GM18870 (cell line): ENCODE measurements at regions not wholly inside any gene's neighbourhood (a gene's known extent, or its start where the extent isn't known, plus 50 kb on each side); places are given as distances from the start of the nearest gene placed in this dataset.

ENCODE experiments used
- ATAC-seq: cut with Tn5 transposase; IDR thresholded peaks from one replicate; pipeline ENCODE4 v1.9.1; 2021; ENCODE audit warnings: moderate library complexity; ENCODE audit not compliant: unreplicated experiment

DNA sequence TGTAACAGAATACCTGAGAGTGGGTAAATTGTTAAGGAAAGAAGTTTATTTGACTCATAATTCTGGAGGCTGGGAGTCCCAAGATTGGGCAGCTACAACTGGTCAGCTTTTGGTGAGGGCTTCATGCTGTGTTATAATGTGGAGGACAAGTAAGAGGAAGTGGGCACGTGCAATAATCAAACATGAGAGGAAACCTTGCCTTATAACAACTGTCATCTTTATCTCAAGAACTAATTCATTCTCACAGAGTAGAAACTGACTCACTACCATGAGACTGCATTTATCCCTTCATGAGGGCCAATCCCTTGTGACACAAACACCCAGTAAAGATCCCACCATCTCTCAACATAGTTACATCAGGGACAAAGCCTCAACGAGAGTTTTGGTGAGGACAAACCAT is 318.1 kb upstream of the NT5C1B start:
- ATAC-seq, result no peak

DNA sequence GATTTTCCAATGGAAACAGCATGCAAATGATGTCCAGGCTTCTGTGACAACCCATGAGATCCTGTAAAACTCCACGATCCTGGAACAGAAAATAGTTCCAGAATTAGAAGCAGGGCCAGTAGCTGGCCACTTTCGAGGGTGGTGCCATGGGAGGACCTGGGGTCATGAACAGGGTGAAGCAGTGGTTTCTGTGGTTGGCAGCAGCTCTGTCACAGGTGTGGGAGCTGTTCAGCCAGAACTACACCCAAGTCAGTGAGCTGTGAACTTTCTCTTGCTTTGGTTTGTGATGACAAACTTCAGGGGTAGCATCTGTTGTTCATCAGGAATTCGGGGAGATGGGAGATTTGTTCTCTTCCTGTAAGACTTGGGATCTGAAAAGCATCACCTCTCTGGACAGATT is 314.4 kb upstream of the NT5C1B start:
- ATAC-seq, result peak; percentile 92

DNA sequence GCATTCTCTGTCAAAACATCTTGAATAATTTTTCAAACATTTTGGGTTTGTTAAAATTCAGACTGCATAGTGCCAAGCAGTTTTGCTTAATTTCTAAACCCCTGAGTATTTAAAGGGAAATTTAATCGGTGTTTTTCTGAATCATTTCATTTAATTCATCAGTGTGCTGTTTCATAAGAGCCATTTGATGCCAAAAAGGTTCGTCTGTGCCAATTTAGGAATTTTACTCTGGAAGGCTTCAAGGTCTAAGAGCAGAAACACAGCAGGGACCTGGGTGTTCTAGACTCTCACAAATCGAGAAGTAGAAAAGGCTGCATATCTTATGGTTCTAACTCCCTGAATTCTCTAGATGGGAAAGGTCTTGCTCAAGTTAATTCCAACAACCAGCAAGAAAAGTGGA is 311.9 kb upstream of the NT5C1B start:
- ATAC-seq, result no peak

DNA sequence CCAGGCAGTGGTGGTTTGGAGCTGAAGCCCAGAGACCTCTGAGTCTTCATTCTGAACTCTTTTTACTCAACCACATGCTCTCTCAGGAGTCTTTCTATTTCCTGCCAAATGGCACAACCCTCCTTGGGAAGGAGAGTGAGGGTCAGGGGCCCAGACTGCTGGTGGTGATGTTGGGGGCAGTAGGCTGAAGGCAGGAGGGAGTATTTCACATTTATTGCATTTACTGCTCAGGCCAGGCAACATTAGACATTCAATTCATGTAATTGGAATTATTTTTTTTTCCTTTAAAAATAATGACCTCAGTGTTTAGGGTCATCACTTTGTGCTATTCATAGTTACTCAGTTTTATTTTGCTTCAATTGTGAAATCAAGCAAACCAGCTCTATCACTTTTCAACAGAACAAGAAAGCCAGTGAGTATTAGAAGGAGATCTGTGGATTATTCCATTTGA is 311.3 kb upstream of the NT5C1B start:
- no peak for ATAC-seq

DNA sequence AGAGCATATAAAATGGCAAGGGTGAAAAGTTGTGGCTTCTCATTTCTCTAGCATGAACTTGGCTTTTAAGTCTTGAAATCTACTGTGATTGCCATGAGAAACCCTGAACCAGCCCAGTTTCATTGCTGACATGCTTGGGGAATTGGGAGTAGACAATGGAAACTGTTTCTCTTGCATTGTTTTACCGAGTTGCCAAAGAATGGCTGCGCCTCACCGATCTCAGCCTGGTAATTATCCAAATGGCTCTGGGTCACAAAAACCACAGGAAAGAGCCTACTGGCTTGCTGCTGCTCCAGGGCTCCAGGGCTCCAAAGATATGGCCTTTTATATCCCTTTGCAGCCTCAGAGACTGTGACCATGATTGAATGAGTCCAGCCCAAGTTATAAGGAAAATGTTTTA is 310.4 kb upstream of the NT5C1B start:
- ATAC-seq, result no peak

DNA sequence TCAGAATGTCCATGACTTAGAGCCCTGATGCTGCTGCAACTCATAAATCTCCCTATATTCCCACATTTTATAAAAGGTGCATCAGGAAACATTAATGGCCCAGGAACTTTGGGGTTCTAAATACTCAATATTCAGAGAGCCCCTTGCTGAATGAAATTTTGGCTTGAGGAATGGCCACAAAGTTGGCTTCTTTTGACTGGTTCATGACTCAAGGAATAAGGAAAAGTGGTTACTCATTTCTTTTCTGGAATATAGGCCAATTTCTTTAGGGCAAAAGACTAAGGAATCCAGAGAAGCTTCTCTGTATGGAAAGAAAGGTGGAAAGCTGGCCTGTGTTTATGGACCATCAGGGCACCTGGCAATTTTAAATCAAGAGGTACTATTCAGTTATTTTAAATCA is 308.9 kb upstream of the NT5C1B start:
- no peak for ATAC-seq

DNA sequence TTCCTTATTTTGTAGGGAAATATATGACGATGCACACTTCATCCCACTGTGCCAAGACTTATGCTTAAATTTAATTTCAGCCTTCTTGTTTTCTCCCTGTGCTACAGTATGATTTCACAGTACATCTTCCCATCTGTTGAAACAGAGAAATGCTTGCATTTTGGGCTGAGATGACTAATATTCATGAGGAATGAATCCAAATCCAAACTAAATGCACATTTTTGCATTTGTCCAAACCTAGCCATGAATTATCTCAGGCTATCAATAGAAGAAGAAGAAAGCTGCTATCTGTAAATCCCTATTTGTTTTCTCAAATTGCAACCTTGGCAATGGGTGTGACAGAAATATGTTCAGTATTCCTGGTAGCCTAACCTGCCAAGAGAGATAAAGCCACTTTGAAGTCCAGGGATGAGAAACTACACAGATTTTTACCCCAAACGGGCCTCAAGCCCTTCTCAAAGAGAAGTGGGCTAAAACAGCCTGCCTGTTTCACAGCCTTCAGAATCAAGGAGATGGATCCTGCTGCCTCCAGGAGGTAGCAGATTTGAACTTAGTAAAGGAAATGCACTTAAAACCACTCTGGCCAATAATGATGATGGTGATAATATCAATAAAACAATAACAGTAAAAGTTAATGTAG is 306.9 kb upstream of the NT5C1B start:
- ATAC-seq, result no peak

DNA sequence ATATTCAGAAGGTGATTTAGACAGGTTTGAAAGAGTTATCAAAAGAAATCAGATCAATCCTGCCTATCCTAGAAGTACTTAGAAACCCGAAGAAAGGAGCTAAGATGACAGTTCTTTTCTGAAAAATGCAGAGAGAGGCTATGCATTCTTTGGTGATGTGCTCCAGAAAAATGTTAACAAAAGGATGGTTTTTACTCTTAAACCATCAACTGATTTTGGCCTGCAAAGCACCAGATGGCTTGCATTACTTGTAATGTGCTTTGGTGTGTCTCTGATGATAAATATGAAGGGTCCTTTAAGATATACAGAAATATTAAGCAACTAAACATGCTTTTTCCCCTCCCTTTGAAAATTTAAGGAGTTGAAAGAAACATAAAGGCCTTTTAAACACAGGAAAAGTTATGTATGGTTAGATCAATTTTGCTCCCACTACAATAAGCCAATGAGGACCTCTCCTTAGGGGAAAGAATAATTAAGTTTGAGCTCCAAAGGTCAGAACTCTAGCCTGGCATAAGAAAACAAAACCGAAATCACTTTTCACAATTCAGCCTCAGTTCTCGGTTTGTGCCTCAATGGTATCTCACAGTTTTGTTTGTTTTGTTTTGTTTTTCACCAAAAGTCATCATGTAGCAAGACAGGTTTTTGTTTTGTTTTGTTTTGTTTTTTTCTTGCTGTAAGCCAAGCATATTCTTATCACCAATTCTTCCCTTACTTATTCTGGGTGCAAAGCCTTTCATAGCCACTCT is 302.4 kb upstream of the NT5C1B start:
- no peak for ATAC-seq

DNA sequence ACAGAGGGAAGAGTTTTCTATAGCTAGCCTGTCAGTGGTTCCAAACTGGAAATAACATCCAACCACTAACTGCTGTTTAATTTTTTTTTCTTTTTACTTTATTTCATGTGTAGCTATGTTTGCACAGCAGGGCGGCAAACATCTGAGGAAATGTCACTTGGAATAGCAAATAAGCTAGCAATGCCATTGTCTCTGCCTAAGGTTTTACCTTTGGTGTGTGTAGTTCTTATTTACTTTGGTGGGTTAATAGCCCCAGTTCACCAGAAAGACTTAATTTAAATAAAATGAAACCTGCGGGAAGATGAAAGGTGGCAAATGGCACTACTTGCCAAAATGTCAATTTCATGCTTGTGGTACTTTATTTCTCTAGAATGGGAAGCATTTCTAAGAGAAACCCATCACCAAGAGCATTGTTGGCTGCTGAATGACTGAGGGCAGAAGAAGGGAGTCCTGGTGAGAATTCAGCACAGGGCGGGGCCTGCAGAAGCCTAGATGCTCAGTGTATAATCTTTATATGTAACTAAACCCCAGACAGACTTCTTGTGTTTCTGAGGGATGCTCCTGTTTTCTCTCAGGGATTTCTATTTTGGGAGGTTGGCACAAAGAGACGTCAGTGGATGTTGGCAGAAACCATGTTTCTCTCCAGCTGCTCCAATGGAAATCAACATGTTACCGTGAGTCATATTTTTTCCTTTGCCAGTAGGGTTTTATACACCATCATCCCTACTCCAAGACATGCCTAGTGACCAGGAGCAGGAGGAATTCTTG is 300.4 kb upstream of the NT5C1B start:
- ATAC-seq, result no peak

DNA sequence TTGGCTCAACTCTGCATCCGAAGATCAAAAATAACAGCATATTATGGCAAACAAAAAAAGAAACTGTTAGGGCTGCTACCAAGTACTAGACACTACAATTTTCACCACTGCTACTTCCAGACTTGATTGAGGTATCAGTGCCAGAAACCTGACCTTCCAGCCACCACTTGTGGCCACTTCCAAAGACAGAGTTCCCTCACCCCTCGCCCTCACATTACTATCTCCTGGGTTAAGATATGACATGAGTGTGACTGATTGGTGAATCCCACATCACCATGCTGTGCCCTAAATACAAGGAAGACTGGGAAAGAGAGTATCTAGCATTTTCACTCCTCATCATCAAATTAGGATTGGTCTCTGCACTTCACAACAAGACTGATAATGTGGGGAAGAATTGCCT is 296.1 kb upstream of the NT5C1B start:
- ATAC-seq, result no peak

DNA sequence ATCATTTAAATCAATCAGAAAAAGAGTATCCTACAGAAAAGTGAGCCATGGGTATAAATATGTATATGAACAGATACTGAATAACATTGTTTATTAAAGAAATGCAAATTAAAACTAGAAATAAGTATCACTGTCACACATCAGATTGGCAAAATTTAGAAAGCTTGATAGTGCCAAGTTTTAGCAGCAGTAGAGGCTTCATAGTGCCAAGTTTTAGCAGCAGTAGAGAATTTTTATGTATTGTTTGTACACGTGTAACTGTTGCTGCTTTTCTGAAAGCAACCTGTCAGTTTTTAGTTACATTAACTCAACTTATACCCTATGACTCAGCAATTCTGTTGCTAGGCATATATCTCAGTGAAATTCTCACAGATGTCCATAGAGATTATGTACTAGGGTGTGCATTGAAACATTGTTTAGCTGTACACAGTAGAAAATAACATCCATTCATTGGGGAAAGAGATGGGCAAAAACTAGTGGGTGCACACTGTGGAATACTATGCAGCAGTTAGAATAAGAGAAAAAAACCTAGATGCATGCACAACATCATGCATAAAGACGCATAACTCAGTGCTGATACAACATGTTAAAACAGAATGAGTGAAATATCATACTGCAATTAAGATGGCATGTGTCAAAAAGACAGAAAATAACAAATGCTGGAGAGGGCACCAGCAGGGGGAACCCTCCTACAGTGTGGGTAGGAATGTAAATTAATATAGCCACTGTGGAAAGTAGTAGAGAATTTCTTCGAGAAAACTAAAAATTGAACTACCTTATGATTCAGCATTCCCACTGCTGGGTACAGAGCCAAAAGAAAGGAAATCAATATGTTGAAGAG is 294.5 kb upstream of the NT5C1B start:
- ATAC-seq, result no peak

DNA sequence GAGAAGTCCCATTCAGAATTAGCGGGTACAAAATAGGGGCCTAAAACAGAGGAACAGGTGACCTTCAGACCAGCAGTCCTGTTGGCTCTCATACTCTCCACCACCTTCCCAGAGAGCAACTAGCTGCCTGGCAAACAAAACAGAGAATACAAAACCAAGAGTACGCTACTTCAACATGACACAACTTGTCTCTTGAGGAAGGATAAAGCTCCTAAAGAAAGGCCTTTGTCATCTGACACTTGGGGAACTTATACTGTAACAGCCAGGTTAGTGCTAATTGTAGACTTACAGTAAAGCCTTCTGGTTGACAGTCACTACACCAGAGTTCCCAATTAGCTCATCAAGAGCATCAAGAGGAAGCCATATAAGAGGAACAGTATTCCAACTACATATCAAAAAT is 282.1 kb upstream of the NT5C1B start:
- ATAC-seq, result no peak

DNA sequence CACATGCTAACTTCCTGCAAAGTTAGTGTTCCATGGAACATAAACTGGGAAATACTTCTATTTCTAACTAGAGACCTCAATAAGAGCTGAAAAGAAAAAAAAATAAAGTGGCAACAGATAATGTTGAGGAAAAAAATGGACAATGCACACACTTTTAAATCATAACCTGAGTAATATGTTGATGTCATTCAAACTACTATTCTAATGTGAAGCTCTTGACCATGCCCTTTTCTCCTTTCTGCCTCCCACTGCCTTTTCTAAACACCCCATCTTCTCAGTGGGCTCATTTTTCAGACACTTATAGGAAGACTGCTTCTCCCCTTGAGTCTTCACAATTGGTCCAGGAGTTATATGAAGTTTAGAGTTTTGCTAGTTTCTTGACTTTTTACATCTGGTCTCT is 280.9 kb upstream of the NT5C1B start:
- ATAC-seq, result no peak

DNA sequence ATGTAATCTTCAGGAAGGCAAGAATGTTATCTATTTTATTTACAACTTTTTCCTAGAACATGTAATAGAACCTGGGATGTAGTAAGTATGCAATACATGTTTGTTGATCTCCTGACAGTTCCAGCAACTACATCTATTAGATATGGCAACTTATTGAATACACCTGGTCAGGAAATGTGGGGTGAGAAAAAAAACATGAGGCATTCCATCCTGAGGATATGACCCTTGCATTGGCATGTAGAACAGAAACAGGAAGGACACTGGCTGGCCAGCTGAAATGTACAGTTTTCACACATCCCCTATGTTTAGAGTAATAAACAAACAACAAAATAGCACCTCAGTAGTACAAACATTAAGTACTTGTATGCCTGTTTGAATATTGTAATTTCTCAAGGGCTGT is 272.6 kb upstream of the NT5C1B start:
- ATAC-seq, result no peak

DNA sequence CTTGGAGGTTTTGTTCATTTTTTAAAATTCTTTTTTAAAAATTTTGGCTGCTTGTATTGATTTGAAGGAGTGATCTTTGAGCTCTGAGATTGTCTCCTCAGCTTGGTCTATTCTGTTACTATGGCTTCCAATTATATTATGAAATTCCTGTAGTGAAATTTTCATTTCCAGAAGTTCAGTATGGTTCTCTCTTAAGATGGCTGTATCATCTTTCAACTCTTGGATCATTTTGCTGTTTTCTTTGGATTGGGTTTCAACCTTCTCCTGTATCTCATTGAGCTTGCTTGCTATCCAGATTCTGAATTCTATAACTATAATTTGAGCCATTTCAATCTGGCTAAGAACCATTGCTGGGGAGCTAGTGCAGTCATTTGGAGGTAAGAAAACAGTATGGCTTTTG is 270.8 kb upstream of the NT5C1B start:
- no peak for ATAC-seq

DNA sequence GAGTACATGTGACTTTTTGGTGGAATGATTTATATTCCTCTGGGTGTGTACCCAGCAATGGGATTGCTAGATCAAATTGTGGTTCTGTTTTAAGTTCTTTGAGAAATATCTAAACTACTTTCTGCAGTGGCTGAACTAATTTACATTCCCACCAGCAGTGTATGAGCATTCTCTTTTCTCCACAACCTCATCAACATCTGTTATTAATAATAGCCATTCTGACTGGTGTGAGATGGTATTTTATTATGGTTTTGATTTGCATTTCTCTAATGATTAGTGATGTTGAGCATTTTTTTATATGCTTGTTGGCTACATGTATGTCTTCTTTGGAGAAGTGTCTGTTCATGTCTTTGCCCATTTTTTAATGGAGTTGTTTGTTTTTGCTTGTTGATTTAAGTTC is 267.4 kb upstream of the NT5C1B start:
- ATAC-seq, result no peak

DNA sequence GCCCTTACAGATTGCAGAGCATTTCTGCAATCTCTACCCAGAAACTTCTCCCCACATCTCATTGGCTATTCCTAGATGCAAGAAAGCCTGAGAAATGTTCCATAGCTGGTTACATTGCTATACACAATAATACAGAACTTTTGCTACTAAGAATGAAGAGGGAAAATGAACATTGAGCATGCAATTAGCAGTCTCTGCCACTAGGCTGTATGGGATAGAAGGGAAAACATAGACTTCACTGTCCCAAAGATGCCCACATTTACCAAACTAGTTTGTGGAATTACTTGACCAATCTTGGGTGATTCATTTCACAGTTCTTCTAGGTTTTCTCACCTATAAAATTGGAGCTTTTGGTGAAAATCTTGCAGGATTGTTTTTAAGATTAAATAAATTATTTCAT is 265.7 kb upstream of the NT5C1B start:
- no peak for ATAC-seq

DNA sequence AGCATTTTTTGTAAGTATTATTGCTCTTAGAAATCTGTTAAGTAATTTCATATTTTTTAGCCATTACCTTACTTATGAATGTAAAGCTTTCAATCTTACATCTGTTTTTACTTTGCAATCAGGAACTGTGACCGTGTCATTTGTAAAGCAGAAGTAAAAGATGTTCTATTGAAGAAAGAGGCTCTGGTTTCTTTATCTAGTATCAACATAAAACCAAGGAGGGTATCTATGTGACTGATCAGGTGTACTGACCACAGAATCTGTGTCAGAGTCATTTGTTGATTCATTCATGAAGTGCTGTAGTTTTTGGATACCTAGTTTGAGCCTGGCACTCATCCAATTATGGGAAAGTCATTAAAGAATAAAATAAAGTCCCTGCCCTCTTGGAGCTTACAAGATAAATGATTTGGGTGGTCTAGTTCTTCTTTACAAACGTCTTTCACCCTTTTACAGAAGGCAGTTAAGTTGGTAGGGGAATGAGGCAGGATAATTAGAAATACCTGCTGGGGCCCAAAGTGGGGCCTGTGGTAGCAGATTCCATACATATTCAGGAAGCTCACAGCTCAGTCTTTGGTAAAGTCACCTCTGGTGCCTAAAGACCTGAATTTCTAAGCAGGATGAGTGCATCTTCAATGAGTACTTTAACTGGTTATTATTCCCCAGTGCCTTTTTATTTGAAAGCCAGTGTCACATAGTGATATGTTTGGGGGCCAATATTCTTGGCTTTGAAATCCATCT is 260.6 kb upstream of the NT5C1B start:
- peak; percentile 91 for ATAC-seq

DNA sequence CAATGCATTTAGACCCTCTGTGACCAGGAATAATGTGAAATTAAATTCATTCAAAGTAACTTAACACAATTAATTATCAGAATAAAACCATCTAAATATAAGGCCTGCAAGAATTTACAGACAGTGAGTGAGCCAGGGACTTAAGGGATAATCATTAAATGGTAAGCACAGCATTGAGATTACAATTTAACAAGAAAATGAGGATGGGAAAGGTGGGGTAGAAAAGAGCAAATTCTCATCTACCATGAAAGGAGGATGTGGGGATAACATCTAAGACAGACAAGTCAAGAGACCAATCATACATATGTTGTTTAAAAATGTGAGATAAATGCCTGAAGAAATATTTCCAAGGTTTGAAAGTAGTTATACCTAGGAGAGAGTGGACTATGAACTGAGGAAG is 259.3 kb upstream of the NT5C1B start:
- ATAC-seq, result no peak

DNA sequence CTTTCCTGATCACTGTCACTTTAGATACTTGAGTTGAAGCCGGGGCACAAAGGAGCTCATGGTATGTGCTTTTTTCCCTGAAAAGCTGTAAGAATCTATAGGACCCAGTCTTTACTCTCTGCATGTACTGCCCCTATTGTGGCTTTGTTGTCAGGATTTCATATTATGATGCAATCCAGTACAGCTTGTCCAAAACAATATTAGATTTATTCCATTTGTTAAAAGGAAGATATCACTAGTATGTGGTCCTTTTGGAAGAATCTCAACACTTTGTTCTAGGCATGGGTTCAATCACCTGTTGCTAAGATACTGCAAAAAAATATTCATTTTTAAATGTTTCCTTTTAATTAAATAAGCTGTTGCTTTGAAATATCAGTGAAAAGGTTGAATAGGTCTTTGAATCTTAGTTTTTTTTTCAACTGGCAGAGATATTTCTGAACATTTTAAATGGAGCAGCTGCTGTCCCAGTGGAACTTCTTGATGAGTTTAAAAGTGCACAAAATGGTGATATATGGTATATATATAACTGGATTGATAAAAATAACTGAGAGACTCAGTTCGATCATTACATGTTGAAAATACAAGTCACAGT is 256.6 kb upstream of the NT5C1B start:
- no peak for ATAC-seq
